NCI-H2196 treated with DMSO at 0.1 percent for 48 hours (cell line): ENCODE measurements at regions not wholly inside any gene's neighbourhood (a gene's known extent, or its start where the extent isn't known, plus 50 kb on each side); places are given as distances from the start of the nearest gene placed in this dataset.

Experiments
- DNase-seq: peaks from one replicate; lab custom pipeline; 2025; ENCODE audit not compliant: unreplicated experiment; lab: John Stamatoyannopoulos, UW

DNA sequence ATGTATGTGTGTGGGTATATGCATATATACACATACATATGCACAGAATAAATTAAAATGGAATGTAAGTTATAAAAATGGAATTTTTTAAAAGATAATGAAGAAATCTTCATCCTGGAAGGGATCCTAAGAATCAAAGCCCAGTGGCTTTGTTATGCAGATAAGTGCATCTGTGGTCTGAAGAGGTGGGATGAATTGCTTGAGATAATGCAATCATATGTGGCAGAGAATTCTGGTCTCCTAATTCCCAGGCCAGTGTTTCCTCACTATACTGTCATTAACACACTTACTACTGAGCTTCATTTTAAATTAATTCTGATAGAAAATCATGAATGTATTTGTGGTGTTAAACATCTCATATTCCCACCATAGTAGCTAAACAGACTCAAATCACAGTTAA lies 86.7 kb upstream of the PRMT6 start:
- no peak for DNase-seq

DNA sequence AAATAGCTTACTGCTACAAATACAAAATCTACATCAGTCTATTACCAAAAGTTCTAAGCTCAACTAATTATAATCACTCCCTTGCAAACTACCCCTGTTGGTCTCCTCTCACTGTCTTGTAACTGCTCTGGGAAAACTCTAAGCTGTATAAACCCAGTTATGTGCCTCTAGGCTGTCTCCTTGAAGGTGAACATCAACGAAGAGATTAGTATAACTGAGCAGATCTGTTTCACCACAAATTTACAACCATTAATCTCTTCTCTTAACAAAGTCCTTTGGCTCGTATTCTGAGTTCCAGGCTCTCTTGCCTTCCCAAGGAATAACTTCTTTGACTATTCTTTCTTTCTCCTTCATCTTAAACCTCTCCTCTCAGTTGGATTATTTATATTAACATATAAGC lies 84.4 kb upstream of the PRMT6 start:
- DNase-seq: no peak

DNA sequence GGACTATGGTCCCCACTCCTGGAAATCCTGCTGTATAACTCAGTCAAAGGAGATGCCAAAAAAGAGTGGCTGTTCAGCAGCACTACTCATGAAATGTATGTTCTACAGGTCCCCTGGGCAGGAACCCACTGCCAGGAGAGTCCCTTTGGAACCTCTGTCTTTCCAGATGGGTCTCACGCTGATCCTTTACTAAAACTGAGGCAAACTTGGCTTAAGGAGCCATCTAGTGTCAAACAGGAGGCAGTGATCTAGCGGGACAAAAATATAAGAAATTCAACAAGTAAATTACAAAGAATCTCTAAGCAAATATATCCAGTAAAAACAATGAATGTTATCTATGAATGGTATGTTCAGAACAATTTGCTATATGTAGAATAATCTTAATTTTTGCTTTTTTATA lies 80.5 kb upstream of the PRMT6 start:
- no peak for DNase-seq

DNA sequence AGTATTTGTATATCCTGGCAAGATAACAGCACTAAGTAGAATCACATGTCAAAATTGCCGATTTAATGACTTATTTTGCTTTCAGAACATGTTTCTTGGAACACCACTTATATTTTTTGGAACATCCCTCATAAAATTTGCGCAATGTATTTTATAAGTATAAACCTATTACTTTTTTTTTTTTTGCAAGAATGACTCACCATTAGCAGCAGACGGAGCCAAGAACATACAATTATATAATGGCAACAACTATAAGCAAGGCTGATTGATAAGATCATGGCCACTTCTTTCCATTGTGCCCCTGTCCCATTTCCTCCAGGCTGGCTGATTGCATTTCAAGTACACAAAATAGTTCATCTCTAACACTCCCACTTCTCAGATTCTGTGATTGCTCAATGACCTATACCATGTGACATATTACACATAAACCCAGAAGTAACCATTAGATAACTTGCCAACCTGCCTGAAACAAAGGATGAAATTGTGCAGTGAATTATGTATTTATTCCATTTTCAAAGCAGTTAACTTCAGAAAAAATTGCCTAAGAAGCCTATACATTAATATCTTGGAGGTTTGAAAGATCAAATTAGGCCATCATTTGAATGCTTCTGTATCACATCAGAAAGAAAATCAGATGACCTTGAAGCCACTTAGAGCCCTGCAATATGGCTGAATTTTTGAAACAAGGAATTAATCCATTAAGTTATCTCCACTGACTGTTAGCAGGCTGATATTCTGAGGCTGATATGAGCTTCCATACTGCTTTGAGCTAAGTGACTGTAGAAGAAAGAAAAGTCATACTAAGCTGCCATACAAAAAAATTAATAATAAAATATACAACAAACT lies 77.8 kb upstream of the PRMT6 start:
- no peak for DNase-seq

DNA sequence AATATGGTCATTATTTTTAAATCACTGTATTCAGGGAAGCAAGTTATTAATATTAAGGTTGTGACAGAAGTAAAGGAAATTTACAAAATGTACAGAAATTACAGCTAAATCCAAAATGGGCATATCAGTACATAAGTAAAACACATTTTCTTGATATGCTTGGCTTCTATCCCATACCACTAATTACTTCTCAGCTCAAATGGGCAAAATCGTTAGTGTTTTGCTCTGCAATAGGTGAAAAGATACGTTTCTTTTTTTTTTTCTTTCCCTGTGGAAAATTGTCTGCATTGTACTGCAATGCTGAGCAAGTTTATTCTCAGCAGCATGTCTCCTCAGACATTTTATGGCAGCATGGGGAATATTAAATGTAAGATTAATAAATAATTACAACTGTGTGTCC lies 77.1 kb upstream of the PRMT6 start:
- no peak for DNase-seq

DNA sequence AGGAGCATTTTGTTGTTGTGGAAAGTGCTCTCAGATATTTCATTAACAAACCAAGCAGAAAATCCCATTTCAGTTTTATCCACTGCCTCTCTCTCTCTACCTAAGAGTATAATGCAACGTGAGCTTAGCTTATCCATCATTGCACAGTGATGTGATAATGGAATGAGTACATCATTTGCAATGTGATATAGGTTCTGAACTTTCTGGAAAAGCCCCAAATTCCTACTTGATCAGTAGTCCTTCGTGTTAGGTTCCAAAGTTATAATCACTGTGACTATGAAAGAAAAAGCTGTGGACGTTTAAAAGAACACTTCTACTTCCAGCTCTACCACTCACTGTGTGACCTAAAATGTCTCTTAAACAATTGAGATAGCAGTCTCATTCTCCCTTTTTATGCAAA lies 76.4 kb upstream of the PRMT6 start:
- DNase-seq: no peak

DNA sequence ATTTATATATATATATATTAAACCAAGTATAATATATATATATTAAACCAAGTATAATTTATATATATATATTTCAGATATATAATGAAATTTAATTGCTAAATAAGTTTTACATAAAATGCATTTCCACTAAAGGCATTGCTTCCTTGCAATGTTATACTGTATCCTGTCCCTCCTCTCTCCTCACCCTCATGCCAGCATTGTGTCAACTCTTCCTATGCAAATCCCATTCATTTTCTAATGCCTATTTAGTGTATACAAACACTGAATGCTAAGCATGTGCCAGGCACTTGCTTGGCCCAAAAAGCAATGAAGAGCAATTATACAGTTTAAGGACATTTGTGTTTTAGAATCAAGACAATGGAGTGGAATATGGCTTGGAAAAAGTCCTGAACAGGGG lies 71.7 kb upstream of the PRMT6 start:
- no peak for DNase-seq

DNA sequence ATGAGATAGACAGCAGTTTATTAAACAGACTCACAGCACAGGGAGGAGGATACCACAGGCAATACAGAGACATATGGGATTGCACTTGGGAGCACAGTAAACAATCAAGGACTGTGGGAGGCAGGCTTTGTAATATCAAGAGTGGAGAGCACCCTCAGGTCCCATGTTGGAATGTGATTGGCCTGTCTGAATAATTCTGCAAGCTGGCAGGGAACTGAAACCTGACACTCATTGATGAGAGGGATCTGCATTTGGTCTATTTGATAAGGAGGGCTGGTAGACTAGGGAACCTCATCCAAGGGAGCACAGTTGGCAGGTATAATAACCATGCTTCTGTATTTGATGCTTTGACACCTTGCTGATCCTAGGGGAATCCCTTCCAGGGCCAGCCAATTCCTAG lies 69.9 kb upstream of the PRMT6 start:
- DNase-seq: no peak

DNA sequence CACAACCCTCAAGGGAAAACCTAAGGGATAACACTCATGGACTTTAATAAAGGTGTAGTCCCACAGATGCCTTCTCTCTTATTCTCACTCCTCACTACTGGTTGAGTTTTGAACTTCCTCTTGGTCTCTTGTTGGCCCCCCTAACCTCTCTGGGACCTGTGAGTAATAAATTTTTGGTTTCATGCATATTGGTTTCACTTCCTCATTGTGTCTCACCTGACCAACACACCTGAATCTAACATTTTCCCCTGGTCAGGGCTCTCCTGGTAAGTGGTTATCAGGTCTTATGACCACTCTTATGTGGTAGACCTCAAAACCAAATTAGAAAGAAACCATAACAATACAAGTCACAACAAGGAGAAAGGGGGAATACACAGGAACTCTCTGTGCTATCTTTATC lies 60.5 kb upstream of the PRMT6 start:
- no peak for DNase-seq

DNA sequence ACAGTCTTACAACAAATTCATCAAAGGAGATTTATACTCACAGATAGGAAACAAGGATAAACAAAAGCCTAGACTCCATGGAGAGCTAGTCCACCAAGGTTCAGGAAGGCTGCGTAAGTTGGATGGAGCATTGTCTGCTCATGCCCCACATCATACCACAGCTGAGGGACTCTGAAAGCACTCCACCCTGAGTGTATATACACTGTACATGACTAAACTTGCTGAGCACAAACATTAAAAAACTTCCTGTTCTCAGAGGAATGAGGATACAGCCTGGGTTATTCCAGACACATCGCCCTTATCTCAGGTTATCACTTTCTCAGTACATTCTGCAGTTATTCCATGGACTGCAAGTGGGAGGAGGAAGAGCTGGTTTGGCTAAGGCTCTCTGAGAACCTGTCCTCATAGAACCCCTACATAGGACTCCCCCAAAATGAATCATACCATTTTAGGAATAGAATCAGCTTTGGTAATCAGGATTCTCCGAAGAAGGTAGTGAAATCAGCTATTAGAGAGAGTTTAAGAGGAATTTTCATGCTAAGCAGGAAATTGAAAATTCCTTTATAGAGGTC lies 58.0 kb upstream of the PRMT6 start:
- DNase-seq: no peak

DNA sequence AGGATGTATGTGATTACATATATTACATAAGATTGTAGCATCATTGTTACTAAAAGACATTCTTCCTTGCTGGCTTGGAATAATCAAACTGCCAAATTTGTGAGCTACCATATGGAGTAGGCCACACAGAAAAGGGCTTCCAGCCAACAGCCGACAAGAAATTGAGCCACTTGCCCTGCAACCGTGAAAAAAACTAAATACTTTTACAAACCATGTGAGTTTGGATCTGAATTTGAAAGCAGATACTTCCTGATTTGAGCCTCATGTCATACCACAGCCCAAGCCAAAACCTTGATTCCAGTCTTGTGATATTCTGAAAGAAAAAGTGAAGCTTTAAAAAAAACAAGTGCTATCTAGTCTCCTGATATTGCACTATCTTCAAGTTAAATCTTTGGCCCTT lies 55.6 kb upstream of the PRMT6 start:
- no peak for DNase-seq

DNA sequence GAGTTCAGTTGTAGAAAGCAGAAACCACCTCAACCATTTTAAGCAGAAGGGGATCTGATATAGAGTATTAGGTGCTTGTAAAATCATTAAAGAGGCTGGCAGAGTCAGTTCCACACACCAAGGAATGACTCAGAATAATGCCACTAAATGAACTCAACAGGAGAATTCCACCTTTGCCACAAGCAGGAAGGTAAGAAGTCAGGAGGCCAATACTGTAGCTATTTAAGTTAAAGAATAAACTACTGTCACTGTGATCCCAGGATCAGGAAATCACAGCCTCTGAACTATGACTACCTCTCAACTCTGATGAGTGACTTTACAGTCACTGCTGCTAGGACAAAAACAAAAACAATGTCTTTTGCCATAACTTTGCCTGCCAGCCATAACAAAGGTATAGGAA lies 52.5 kb upstream of the PRMT6 start:
- DNase-seq: no peak

DNA sequence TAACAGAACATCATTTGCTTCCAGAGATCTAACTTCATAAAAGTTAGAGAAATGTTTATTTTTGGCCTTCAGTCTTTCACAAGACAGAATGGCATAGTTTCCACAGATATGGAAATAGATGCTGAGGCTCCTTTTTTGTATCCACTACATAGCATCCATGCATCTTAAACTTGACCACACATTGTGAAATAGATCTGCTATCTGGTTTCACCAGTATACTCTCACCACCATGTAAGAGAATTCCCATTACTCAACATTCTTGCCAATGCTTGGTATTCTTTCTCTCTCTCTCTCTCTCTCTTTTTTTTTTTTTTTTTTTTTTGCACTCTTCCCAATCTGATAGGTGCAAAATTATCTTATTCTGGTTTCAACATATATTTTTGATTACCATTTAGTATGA lies 52.1 kb upstream of the PRMT6 start:
- DNase-seq: no peak
